Endothelial cell of hepatic sinusoid (primary cell): ENCODE measurements at regions not wholly inside any gene's neighbourhood (a gene's known extent, or its start where the extent isn't known, plus 50 kb on each side); places are given as distances from the start of the nearest gene placed in this dataset.

ENCODE experiments used
- in situ Hi-C: cut with HindIII; loops from 2 replicates; pipeline ENCODE4 v1.10.0; 2017; ENCODE audit warnings: low sequenced_read_pairs

- in situ Hi-C loops: no loop called here
Observed at GRCh38 chr5:82413302-82414040, 135.3 kb upstream of the RPS23 start.

- in situ Hi-C loops: loop anchor here (10.0 kb wide), 1 partner anchor 53 kb away; no protein-coding TSS in a partner anchor
Observed at GRCh38 chr5:82408033-82408432, 129.9 kb upstream of the RPS23 start.

GRCh38 chr5:82406205-82406773, 128.1 kb upstream of the RPS23 start:
- in situ Hi-C loops: loop anchor here (10.0 kb wide), 1 partner anchor 51 kb away; no protein-coding TSS in a partner anchor

- in situ Hi-C loops: loop anchor here (10.0 kb wide), 1 partner anchor 51 kb away; no protein-coding TSS in a partner anchor
Observed at GRCh38 chr5:82405618-82406204, 127.6 kb upstream of the RPS23 start.

- in situ Hi-C loops: loop anchor here (10.0 kb wide), 1 partner anchor 50 kb away; no protein-coding TSS in a partner anchor
Observed at GRCh38 chr5:82405161-82405560, 127.0 kb upstream of the RPS23 start.

GRCh38 chr5:82404382-82404945, 126.3 kb upstream of the RPS23 start:
- in situ Hi-C loops: loop anchor here (10.0 kb wide), 1 partner anchor 50 kb away; no protein-coding TSS in a partner anchor

GRCh38 chr5:82403724-82404123, 125.6 kb upstream of the RPS23 start:
- in situ Hi-C loops: loop anchor here (10.0 kb wide), 1 partner anchor 49 kb away; no protein-coding TSS in a partner anchor

GRCh38 chr5:82403026-82403425, 124.9 kb upstream of the RPS23 start:
- in situ Hi-C loops: loop anchor here (10.0 kb wide), 1 partner anchor 48 kb away; no protein-coding TSS in a partner anchor

- in situ Hi-C loops: no loop called here
Observed at GRCh38 chr5:82399111-82399510, 121.0 kb upstream of the RPS23 start.

GRCh38 chr5:82397741-82398320, 119.7 kb upstream of the RPS23 start:
- in situ Hi-C loops: no loop called here

- in situ Hi-C loops: no loop called here
Observed at GRCh38 chr5:82396871-82397514, 118.8 kb upstream of the RPS23 start.

GRCh38 chr5:82396396-82396795, 118.2 kb upstream of the RPS23 start:
- in situ Hi-C loops: no loop called here

- in situ Hi-C loops: no loop called here
Observed at GRCh38 chr5:82393951-82394350, 115.8 kb upstream of the RPS23 start.

GRCh38 chr5:82390088-82390487, 111.9 kb upstream of the RPS23 start:
- in situ Hi-C loops: no loop called here

- in situ Hi-C loops: no loop called here
Observed at GRCh38 chr5:82389347-82389746, 111.2 kb upstream of the RPS23 start.

- in situ Hi-C loops: no loop called here
Observed at GRCh38 chr5:82388181-82388580, 110.0 kb upstream of the RPS23 start.

- in situ Hi-C loops: no loop called here
Observed at GRCh38 chr5:82387819-82388166, 109.6 kb upstream of the RPS23 start.

- in situ Hi-C loops: no loop called here
Observed at GRCh38 chr5:82387001-82387818, 109.1 kb upstream of the RPS23 start.

- in situ Hi-C loops: no loop called here
Observed at GRCh38 chr5:82386576-82386975, 108.4 kb upstream of the RPS23 start.
